Cardiac muscle cell (in vitro differentiated cells and primary cell): ENCODE measurements at regions not wholly inside any gene's neighbourhood (a gene's known extent, or its start where the extent isn't known, plus 50 kb on each side); places are given as distances from the start of the nearest gene placed in this dataset.

Source experiments
- DNase-seq, 2 donors: peaks; one replicate each; pipeline versions ENCODE4 v3.0.0 to v3.0.0-alpha.2; 2010 to 2017; ENCODE audit warnings: low read depth in 1 of 2, low spot score in 1 of 2
- H3K27ac ChIP-seq: fragments of 200-600 bp; sonication (generic); 2 replicates; pipeline ENCODE4 v1.5.1; 2016
- H3K27me3 ChIP-seq: fragments of 200-600 bp; sonication (generic); 2 replicates; pipeline ENCODE4 v1.6.0; 2016; ENCODE audit warnings: control low read depth
- H3K36me3 ChIP-seq: fragments of 200-600 bp; sonication (generic); 2 replicates; pipeline ENCODE4 v1.5.1; 2016; ENCODE audit warnings: control low read depth
- H3K4me1 ChIP-seq: fragments of 200-600 bp; sonication (generic); 2 replicates; pipeline ENCODE4 v1.8.1; 2017; ENCODE audit warnings: low read depth, mild to moderate bottlenecking, mixed run types
- H3K4me3 ChIP-seq: fragments of 200-600 bp; sonication (generic); 2 replicates; pipeline ENCODE4 v1.5.1; 2016; ENCODE audit warnings: mild to moderate bottlenecking
- H3K9me3 ChIP-seq: fragments of 200-600 bp; sonication (generic); 2 replicates; pipeline ENCODE4 v1.5.1; 2017; ENCODE audit warnings: low read depth, mild to moderate bottlenecking, control low read depth
- TF ChIP-seq, protein P1 (sequence below): IDR thresholded peaks from 2 replicates; pipeline ENCODE4 v1.5.1; 2012; ENCODE audit warnings: low read depth, mild to moderate bottlenecking, low read length

DNA sequence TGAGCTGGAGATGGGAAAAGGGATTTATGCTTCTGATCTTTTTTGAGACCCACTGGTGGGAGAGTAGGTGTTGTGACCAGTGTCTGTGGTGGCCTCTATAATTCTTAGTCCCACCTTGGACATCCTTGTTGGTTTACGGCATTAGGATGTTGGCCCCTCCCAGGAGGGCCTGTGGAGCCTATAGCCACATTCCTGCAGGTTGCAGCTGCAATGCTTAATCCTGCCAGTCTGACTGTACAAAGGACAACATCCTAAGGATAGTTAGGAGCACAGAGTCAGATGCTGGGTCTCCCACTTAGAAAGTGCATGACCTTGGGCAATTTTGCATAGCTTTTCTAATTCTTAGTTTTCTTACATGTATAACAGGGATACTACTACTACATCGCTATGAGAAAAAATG, 150.9 kb upstream of the SLC38A2 start:
- TF ChIP-seq, protein P1, sequence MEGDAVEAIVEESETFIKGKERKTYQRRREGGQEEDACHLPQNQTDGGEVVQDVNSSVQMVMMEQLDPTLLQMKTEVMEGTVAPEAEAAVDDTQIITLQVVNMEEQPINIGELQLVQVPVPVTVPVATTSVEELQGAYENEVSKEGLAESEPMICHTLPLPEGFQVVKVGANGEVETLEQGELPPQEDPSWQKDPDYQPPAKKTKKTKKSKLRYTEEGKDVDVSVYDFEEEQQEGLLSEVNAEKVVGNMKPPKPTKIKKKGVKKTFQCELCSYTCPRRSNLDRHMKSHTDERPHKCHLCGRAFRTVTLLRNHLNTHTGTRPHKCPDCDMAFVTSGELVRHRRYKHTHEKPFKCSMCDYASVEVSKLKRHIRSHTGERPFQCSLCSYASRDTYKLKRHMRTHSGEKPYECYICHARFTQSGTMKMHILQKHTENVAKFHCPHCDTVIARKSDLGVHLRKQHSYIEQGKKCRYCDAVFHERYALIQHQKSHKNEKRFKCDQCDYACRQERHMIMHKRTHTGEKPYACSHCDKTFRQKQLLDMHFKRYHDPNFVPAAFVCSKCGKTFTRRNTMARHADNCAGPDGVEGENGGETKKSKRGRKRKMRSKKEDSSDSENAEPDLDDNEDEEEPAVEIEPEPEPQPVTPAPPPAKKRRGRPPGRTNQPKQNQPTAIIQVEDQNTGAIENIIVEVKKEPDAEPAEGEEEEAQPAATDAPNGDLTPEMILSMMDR, result no peak
- DNase-seq, result no peak
- Histone ChIP-seq H3K4me3 (no peak overlapping the region), H3K36me3 (no peaks in the 10 kb centered on the region), H3K27me3 (no peaks in the 10 kb centered on the region), H3K27ac (no peak overlapping the region), H3K4me1 (peaks cover 21% of the 10 kb centered on the region), H3K9me3 (no peaks in the 10 kb centered on the region)

DNA sequence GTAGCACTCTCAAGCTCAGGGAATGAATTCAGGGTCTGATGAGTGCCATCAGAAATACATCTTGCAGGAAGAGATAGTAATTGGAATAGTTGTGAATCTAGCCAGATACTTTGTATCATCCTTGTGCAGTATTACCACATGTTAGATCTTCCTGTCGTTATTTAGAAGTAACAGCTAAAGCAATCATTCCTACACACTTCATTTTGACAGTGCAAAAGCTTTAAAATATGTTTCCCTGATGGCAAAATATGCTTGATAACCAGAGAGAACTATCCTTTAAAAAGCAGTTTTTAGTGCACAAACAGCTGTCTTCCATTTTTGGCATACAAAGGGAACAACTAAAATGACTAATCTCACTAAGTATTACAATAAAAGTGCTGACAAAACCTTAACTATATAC, 149.5 kb upstream of the SLC38A2 start:
- H3K4me1 ChIP-seq, result peaks cover 21% of the 10 kb centered on the region
- no peaks in the 10 kb centered on the region for H3K27me3 ChIP-seq
- TF ChIP-seq, protein P1, result no peak
- H3K4me3 ChIP-seq, result no peak overlapping the region
- no peaks in the 10 kb centered on the region for H3K36me3 ChIP-seq
- no peak overlapping the region for H3K27ac ChIP-seq
- DNase-seq, result no peak
- H3K9me3 ChIP-seq, result no peaks in the 10 kb centered on the region

DNA sequence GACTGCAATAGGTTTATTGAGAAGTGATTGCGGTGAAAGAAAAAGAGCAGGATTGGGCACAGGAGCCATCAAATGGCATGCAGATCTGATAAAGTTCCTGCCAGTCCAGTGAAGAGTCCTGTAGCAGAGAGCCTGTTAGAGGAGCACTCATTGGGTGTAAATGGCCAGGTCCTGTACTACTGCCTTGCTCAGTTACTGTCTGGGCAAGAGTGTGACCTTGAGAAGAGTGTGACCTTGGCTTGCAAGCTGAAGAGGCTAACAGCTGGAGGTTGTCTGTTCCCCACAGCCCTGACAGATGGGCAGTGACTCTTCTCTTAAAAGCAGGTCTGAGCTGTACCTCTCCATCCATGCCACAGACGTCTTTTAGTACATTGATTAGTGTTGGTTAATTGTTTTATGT, 148.6 kb upstream of the SLC38A2 start:
- no peak for DNase-seq
- Histone ChIP-seq H3K4me3 (no peak overlapping the region), H3K4me1 (peaks cover 21% of the 10 kb centered on the region), H3K27me3 (no peaks in the 10 kb centered on the region), H3K27ac (peak overlapping the region; percentile 55), H3K9me3 (no peaks in the 10 kb centered on the region), H3K36me3 (no peaks in the 10 kb centered on the region)
- TF ChIP-seq, protein P1, result no peak

DNA sequence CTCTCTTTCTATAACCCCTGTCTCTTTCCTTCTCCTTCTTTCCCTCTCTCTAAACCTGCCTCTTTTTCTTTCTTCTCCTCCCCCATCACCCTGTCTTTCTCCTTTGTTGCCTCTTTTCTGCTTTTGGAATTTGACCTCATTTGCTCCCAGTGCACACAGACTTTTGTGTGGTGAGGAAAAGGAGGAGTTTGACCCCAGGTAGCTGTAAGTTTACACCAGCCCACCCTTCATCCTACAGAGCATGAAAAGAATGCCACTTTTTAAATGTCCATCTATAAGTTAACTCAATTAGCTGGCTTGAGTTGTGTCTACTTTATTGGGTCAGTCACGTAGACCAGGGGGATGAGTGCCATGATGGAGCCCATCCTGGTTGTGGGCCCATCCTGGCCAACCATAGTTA, 146.8 kb upstream of the SLC38A2 start:
- H3K4me1 ChIP-seq, result peaks cover 10% of the 10 kb centered on the region
- TF ChIP-seq, protein P1, result no peak

DNA sequence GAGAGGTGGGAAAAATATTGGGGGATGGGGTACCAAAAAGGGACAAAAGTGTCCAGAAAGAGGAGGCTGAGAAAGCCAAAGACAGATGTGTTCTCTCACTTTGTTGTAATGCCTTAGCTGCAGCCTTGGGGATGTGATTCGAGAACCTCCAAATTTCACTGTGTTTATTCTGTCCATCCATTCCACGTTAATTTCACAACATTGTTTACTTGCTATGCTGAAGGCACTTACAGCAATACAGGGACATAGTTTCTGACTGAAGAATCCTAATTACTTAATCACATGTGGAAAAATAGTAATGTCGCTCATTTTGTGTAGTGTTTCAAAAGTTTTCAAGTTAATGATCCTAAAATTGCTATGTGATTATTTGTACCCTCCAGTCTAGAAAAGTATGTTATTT, 146.2 kb upstream of the SLC38A2 start:
- no peaks in the 10 kb centered on the region for H3K36me3 ChIP-seq
- DNase-seq, result no peak
- peaks cover 8% of the 10 kb centered on the region for H3K4me1 ChIP-seq
- H3K27me3 ChIP-seq, result no peaks in the 10 kb centered on the region
- no peak overlapping the region for H3K27ac ChIP-seq
- no peaks in the 10 kb centered on the region for H3K9me3 ChIP-seq
- TF ChIP-seq, protein P1, result no peak
- no peak overlapping the region for H3K4me3 ChIP-seq

More for the DNA sequence above, 146.8 kb upstream of the SLC38A2 start:
- Histone ChIP-seq H3K27ac (no peak overlapping the region), H3K36me3 (no peaks in the 10 kb centered on the region), H3K4me3 (no peak overlapping the region), H3K9me3 (no peaks in the 10 kb centered on the region), H3K27me3 (no peaks in the 10 kb centered on the region)
- DNase-seq, result no peak

DNA sequence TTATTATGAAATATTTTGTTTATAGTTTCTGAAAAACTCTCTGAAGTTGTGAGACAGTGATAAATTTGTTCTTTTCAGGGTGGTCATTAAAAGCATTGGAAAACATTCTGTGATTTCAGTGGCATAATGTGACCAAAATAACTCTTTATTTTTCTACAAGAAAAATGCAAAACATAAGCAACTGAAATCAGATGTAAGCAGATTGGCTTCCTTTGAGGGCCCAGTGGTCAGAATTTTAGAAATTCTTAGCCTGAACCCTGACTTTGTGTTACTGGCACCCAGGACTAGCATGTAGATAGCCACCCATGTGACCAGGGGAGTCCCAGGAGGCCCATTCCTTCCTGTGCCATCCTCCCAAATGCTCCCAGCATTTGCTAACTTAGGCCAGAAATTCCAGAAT, 145.6 kb upstream of the SLC38A2 start:
- H3K36me3 ChIP-seq, result no peaks in the 10 kb centered on the region
- no peak overlapping the region for H3K27ac ChIP-seq
- H3K4me3 ChIP-seq, result no peak overlapping the region
- no peaks in the 10 kb centered on the region for H3K9me3 ChIP-seq
- peaks cover 8% of the 10 kb centered on the region for H3K4me1 ChIP-seq
- DNase-seq, result no peak
- TF ChIP-seq, protein P1, result no peak
- H3K27me3 ChIP-seq, result no peaks in the 10 kb centered on the region
